Mesothelial cell of epicardium (in vitro differentiated cells): ENCODE measurements at regions not wholly inside any gene's neighbourhood (a gene's known extent, or its start where the extent isn't known, plus 50 kb on each side); places are given as distances from the start of the nearest gene placed in this dataset.

ENCODE experiments used
- DNase-seq, 2 experiments: peaks; one replicate each; pipeline ENCODE4 v3.0.0; 2021; ENCODE audit warnings: low spot score in 2 of 2; ENCODE audit not compliant: unreplicated experiment in 2 of 2
- H3K27ac Mint-ChIP-seq: 2 replicates; pipeline ENCODE4 v1.8.0; 2021; ENCODE audit warnings: mixed read lengths
- H3K27me3 Mint-ChIP-seq: 2 replicates; pipeline ENCODE4 v1.8.0; 2021; ENCODE audit warnings: low read depth, mixed read lengths
- H3K36me3 Mint-ChIP-seq: 2 replicates; pipeline ENCODE4 v1.8.0; 2021; ENCODE audit warnings: mixed read lengths
- H3K4me1 Mint-ChIP-seq: 2 replicates; pipeline ENCODE4 v1.8.0; 2021; ENCODE audit warnings: mixed read lengths
- H3K4me3 Mint-ChIP-seq: 2 replicates; pipeline ENCODE4 v1.8.0; 2021; ENCODE audit warnings: mild to moderate bottlenecking, moderate library complexity, mixed read lengths
- H3K9me3 Mint-ChIP-seq: 2 replicates; pipeline ENCODE4 v1.8.0; 2021; ENCODE audit warnings: mixed read lengths
- CTCF ChIP-seq: fragments of 200-600 bp; sonication (generic); IDR thresholded peaks from one replicate; pipeline ENCODE4 v1.5.0; 2021; ENCODE audit warnings: antibody characterized with exemption; ENCODE audit not compliant: unreplicated experiment

GRCh38 chr9:135213566-135213965 is 126.1 kb downstream of the OLFM1 start:
- no peaks in the 10 kb centered on the region for H3K9me3 Mint-ChIP-seq

GRCh38 chr9:135214054-135214640 is 126.7 kb downstream of the OLFM1 start:
- DNase-seq, result no peak
- Mint-ChIP-seq H3K4me3 (no peak overlapping the region), H3K27ac (no peak overlapping the region), H3K4me1 (peaks cover 26% of the 10 kb centered on the region), H3K9me3 (no peaks in the 10 kb centered on the region), H3K36me3 (no peaks in the 10 kb centered on the region), H3K27me3 (peaks cover 43% of the 10 kb centered on the region)
- TF ChIP-seq CTCF, result no peak

More at GRCh38 chr9:135213566-135213965, 126.1 kb downstream of the OLFM1 start:
- peaks cover 22% of the 10 kb centered on the region for H3K4me1 Mint-ChIP-seq
- no peak for DNase-seq
- TF ChIP-seq CTCF, result no peak
- peaks cover 42% of the 10 kb centered on the region for H3K27me3 Mint-ChIP-seq
- no peaks in the 10 kb centered on the region for H3K36me3 Mint-ChIP-seq
- H3K27ac Mint-ChIP-seq, result no peak overlapping the region
- H3K4me3 Mint-ChIP-seq, result no peak overlapping the region

GRCh38 chr9:135214706-135215105 is 127.2 kb downstream of the OLFM1 start:
- Mint-ChIP-seq H3K4me1 (peaks cover 26% of the 10 kb centered on the region), H3K27me3 (peaks cover 41% of the 10 kb centered on the region), H3K36me3 (no peaks in the 10 kb centered on the region), H3K4me3 (no peak overlapping the region), H3K9me3 (no peaks in the 10 kb centered on the region), H3K27ac (no peak overlapping the region)
- no peak for DNase-seq
- no peak for TF ChIP-seq CTCF

GRCh38 chr9:135215571-135216161 is 128.2 kb downstream of the OLFM1 start:
- no peak for TF ChIP-seq CTCF
- H3K9me3 Mint-ChIP-seq, result no peaks in the 10 kb centered on the region
- no peak overlapping the region for H3K27ac Mint-ChIP-seq
- no peak overlapping the region for H3K4me3 Mint-ChIP-seq
- peaks cover 37% of the 10 kb centered on the region for H3K27me3 Mint-ChIP-seq
- no peaks in the 10 kb centered on the region for H3K36me3 Mint-ChIP-seq
- DNase-seq, result peak in 1 of 2 experiments; percentile 69
- peaks cover 26% of the 10 kb centered on the region for H3K4me1 Mint-ChIP-seq

GRCh38 chr9:135216236-135216635 is 128.8 kb downstream of the OLFM1 start:
- Mint-ChIP-seq H3K9me3 (no peaks in the 10 kb centered on the region), H3K4me1 (peaks cover 26% of the 10 kb centered on the region), H3K27me3 (peaks cover 37% of the 10 kb centered on the region), H3K27ac (no peak overlapping the region), H3K4me3 (no peak overlapping the region), H3K36me3 (no peaks in the 10 kb centered on the region)
- DNase-seq, result no peak
- no peak for TF ChIP-seq CTCF
